DND-41 (cell line): ENCODE measurements at regions not wholly inside any gene's neighbourhood (a gene's known extent, or its start where the extent isn't known, plus 50 kb on each side); places are given as distances from the start of the nearest gene placed in this dataset.
A peak's percentile ranks its signal among the peaks of the same experiment; 100 is the strongest.

Experiments
- ATAC-seq: fragments of 200-7000 bp; cut with Tn5 transposase; 3 replicates; pipeline ENCODE4 v1.9.1; 2021; ENCODE audit warnings: low read depth; ENCODE audit not compliant: insufficient read depth
- DNase-seq: peaks from one replicate; pipeline ENCODE4 v3.0.0-alpha.2; 2020
- H2AFZ ChIP-seq: 2 replicates; pipeline ENCODE4 v1.6.0; 2012; ENCODE audit warnings: low read depth, low read length
- H3K27ac ChIP-seq: 2 replicates; pipeline ENCODE4 v1.5.1; 2012; ENCODE audit warnings: low read length, inconsistent platforms
- H3K27me3 ChIP-seq: fragments of 200-600 bp; sonication (generic); 2 replicates; pipeline ENCODE4 v1.6.0; 2012; ENCODE audit warnings: low read length, mild to moderate bottlenecking, inconsistent platforms; ENCODE audit not compliant: insufficient read depth, poor library complexity
- H3K36me3 ChIP-seq: 2 replicates; pipeline ENCODE4 v1.5.1; 2012; ENCODE audit warnings: low read length, inconsistent platforms; ENCODE audit not compliant: insufficient read depth
- H3K4me1 ChIP-seq: 2 replicates; pipeline ENCODE4 v1.5.1; 2012; ENCODE audit warnings: mild to moderate bottlenecking, low read length; ENCODE audit not compliant: insufficient read depth
- H3K4me2 ChIP-seq: 2 replicates; pipeline ENCODE4 v1.6.0; 2012; ENCODE audit warnings: mild to moderate bottlenecking, moderate library complexity, low read length, inconsistent platforms; ENCODE audit not compliant: insufficient read depth
- H3K4me3 ChIP-seq, 2 experiments: fragments of 200-600 bp in 1 of 2; shearing (Covaris generic) in 1 of 2; 2 replicates each; pipeline ENCODE4 v1.5.1; 2012 to 2016; ENCODE audit warnings: inconsistent platforms in 2 of 2, low read length in 2 of 2, mild to moderate bottlenecking in 2 of 2, low read depth in 1 of 2, moderate library complexity in 1 of 2
- H3K79me2 ChIP-seq: 2 replicates; pipeline ENCODE4 v1.6.0; 2012; ENCODE audit warnings: low read length, inconsistent platforms; ENCODE audit not compliant: insufficient read depth
- H3K9ac ChIP-seq: 2 replicates; pipeline ENCODE4 v1.6.0; 2012; ENCODE audit warnings: low read depth, mild to moderate bottlenecking, inconsistent platforms, low read length, moderate library complexity
- H3K9me3 ChIP-seq: 2 replicates; pipeline ENCODE4 v1.5.1; 2012; ENCODE audit warnings: low read length, moderate library complexity, mild to moderate bottlenecking, inconsistent platforms; ENCODE audit not compliant: insufficient read depth, severe bottlenecking
- H4K20me1 ChIP-seq: 2 replicates; pipeline ENCODE4 v1.6.0; 2012; ENCODE audit warnings: low read length; ENCODE audit not compliant: insufficient read depth
- CTCF ChIP-seq: IDR thresholded peaks from 2 replicates; pipeline ENCODE4 v1.5.1; 2012; ENCODE audit warnings: borderline replicate concordance, low read length, moderate library complexity, mild to moderate bottlenecking; ENCODE audit not compliant: poor library complexity, severe bottlenecking; ENCODE audit errors: extremely low read depth
- EZH2 ChIP-seq: IDR thresholded peaks from 3 replicates; pipeline ENCODE4 v1.6.1; 2012; ENCODE audit warnings: borderline replicate concordance, low read depth, mild to moderate bottlenecking, moderate library complexity, low read length, inconsistent platforms; ENCODE audit not compliant: severe bottlenecking

GRCh38 chr1:109821831-109822745, 58.4 kb upstream of the EPS8L3 start:
- Histone ChIP-seq H3K4me2 (no peak overlapping the region), H3K9me3 (no peaks in the 10 kb centered on the region), H2AFZ (no peak overlapping the region), H3K27me3 (no peaks in the 10 kb centered on the region), H3K4me3 (no peak overlapping the region), H3K9ac (no peak overlapping the region), H4K20me1 (no peaks in the 10 kb centered on the region), H3K4me1 (peaks cover 20% of the 10 kb centered on the region), H3K27ac (peak overlapping the region; percentile 17; the same call in 1 of the 2 replicates), H3K36me3 (no peaks in the 10 kb centered on the region), H3K79me2 (no peaks in the 10 kb centered on the region)
- ATAC-seq = no peak
- TF ChIP-seq EZH2 = no peak
- no peak for TF ChIP-seq CTCF
- no peak for DNase-seq

- Histone ChIP-seq H3K9me3 (peaks cover under 1% of the 10 kb centered on the region), H3K4me3 (no peak overlapping the region), H2AFZ (no peak overlapping the region), H4K20me1 (no peaks in the 10 kb centered on the region), H3K9ac (no peak overlapping the region), H3K36me3 (no peaks in the 10 kb centered on the region), H3K27me3 (no peaks in the 10 kb centered on the region), H3K27ac (peak overlapping the region; percentile 48; the same call in 1 of the 2 replicates), H3K4me2 (no peak overlapping the region), H3K79me2 (no peaks in the 10 kb centered on the region), H3K4me1 (peaks cover 28% of the 10 kb centered on the region)
- DNase-seq (peak; percentile 63), ATAC-seq (peak; percentile 54)
- no peak for TF ChIP-seq CTCF
- TF ChIP-seq EZH2 = no peak
Measured at GRCh38 chr1:109821221-109821669, 57.5 kb upstream of the EPS8L3 start.

GRCh38 chr1:109819906-109820305, 56.2 kb upstream of the EPS8L3 start:
- ATAC-seq (no peak), DNase-seq (no peak)
- Histone ChIP-seq H3K27ac (no peak overlapping the region), H4K20me1 (no peaks in the 10 kb centered on the region), H3K4me2 (no peak overlapping the region), H3K9ac (no peak overlapping the region), H2AFZ (no peak overlapping the region), H3K4me3 (no peak overlapping the region), H3K27me3 (no peaks in the 10 kb centered on the region), H3K36me3 (no peaks in the 10 kb centered on the region), H3K9me3 (peaks cover 6% of the 10 kb centered on the region), H3K79me2 (no peaks in the 10 kb centered on the region), H3K4me1 (peaks cover 42% of the 10 kb centered on the region)
- TF ChIP-seq EZH2 (no peak), CTCF (no peak)
